K562 (cell line): ENCODE measurements at regions not wholly inside any gene's neighbourhood (a gene's known extent, or its start where the extent isn't known, plus 50 kb on each side); places are given as distances from the start of the nearest gene placed in this dataset.

Experiments
- ATAC-seq: fragments of 200-7000 bp; cut with Tn5 transposase; 3 replicates; pipeline ENCODE4 v1.9.1; 2020; ENCODE audit warnings: moderate library complexity
- BruUV-seq: library from RNA; stranded (reverse); fragments of 400-500 nt; replicated peaks from 2 replicates; lab custom pipeline; 2021; lab: Mats Ljungman, UMichigan
- CTCF ChIA-PET: fragments of 300-600 bp; formaldehyde crosslinking; extraction: SDS; loops from one replicate; lab custom pipeline; 2021; ENCODE audit warnings: low intra/inter-chr PET ratio; lab: Yijun Ruan, JAX
- POLR2A ChIA-PET: fragments of 300-600, 350-650 bp; sonication (Branson Sonifier 250); formaldehyde crosslinking; extraction: SDS; loops from one replicate; lab custom pipeline; 2021; ENCODE audit warnings: antibody characterized with exemption, inconsistent platforms; lab: Yijun Ruan, JAX
- DNase-seq, 4 experiments: peaks; one replicate each; pipeline versions ENCODE4 v3.0.0 to v3.0.0-alpha.2; 2011 to 2018; ENCODE audit warnings: low spot score in 3 of 4, mixed read lengths in 3 of 4; ENCODE audit errors: extremely low read depth in 1 of 4
- FAIRE-seq: peaks from 2 replicates; lab custom pipeline; 2011; peaks lifted over from hg19 to GRCh38; lab: Jason Lieb, UNC
- H2AFZ ChIP-seq: 2 replicates; pipeline ENCODE4 v1.6.0; 2011; ENCODE audit warnings: low read depth, low read length, control low read depth, inconsistent platforms
- H3K27ac ChIP-seq: fragments of 200-600 bp; 3 replicates; pipeline ENCODE4 v1.8.0; 2011; ENCODE audit warnings: low read depth, mild to moderate bottlenecking, control low read depth, inconsistent platforms, low read length, moderate library complexity, mixed read lengths; ENCODE audit errors: extremely low read depth
- H3K27me3 ChIP-seq, 2 experiments: fragments of 300-600 bp in 1 of 2; 2 replicates in 1 of 2; 3 replicates in 1 of 2; pipeline versions ENCODE4 v1.6.0 to v1.8.0; 2011; ENCODE audit warnings: inconsistent platforms in 2 of 2, low read length in 2 of 2, mild to moderate bottlenecking in 1 of 2, mixed read lengths in 1 of 2, moderate library complexity in 1 of 2; ENCODE audit not compliant: control insufficient read depth in 2 of 2, insufficient read depth in 2 of 2
- H3K36me3 ChIP-seq: fragments of 300-600 bp; 3 replicates; pipeline ENCODE4 v1.8.0; 2011; ENCODE audit warnings: mild to moderate bottlenecking, low read length, inconsistent platforms; ENCODE audit not compliant: control insufficient read depth, insufficient read depth
- H3K4me1 ChIP-seq, 2 experiments: fragments of 200-600 bp in 1 of 2; replicated peaks in 1 of 2; 2 replicates in 1 of 2; 3 replicates in 1 of 2; pipeline versions ENCODE4 v1.5.1 to v1.8.0; 2011; ENCODE audit warnings: inconsistent platforms in 2 of 2, low read length in 2 of 2, mild to moderate bottlenecking in 1 of 2, mixed read lengths in 1 of 2, moderate library complexity in 1 of 2; ENCODE audit not compliant: control insufficient read depth in 2 of 2, insufficient read depth in 2 of 2
- H3K4me2 ChIP-seq: 2 replicates; pipeline ENCODE4 v1.6.1; 2011; ENCODE audit warnings: low read length, control low read depth, inconsistent platforms, mixed read lengths; ENCODE audit not compliant: insufficient read depth
- H3K4me3 ChIP-seq: fragments of 200-600 bp; sonication (generic), shearing (Covaris generic); 2 replicates; pipeline ENCODE4 v1.5.1; 2016; ENCODE audit warnings: control low read depth, inconsistent platforms
- H3K79me2 ChIP-seq: fragments of 200-600 bp; 3 replicates; pipeline ENCODE4 v1.8.0; 2011; ENCODE audit warnings: low read length, inconsistent platforms; ENCODE audit not compliant: control insufficient read depth, insufficient read depth
- H3K9ac ChIP-seq, 2 experiments: 2 replicates each; pipeline versions ENCODE4 v1.6.0 to v1.6.1; 2011; ENCODE audit warnings: low read depth in 2 of 2, low read length in 2 of 2, control low read depth in 1 of 2, inconsistent platforms in 1 of 2, mild to moderate bottlenecking in 1 of 2, mixed read lengths in 1 of 2; ENCODE audit not compliant: insufficient read depth in 1 of 2
- H3K9me1 ChIP-seq: one replicate; pipeline ENCODE4 v1.6.0; 2011; ENCODE audit warnings: inconsistent platforms, mild to moderate bottlenecking, low read length, moderate library complexity; ENCODE audit not compliant: control insufficient read depth, insufficient read depth
- H3K9me3 ChIP-seq: replicated peaks from 2 replicates; pipeline ENCODE4 v1.5.1; 2011; ENCODE audit warnings: low read depth, low read length, inconsistent platforms; ENCODE audit not compliant: control insufficient read depth, insufficient read depth
- H4K20me1 ChIP-seq: replicated peaks from 2 replicates; pipeline ENCODE4 v1.6.1; 2011; ENCODE audit warnings: low read length, inconsistent platforms, mixed read lengths; ENCODE audit not compliant: control insufficient read depth, insufficient read depth
- C11orf30 ChIP-seq: fragments of 450-650 bp; IDR thresholded peaks from 2 replicates; pipeline ENCODE4 v1.6.1; 2016; ENCODE audit warnings: low read depth, mild to moderate bottlenecking
- CBFA2T2 ChIP-seq: fragments of 450-650 bp; conservative IDR thresholded peaks from 2 replicates; pipeline ENCODE4 v1.6.1; 2017; ENCODE audit warnings: mild to moderate bottlenecking
- CBFA2T3 ChIP-seq: fragments of 450-650 bp; IDR thresholded peaks from 2 replicates; pipeline ENCODE4 v1.6.1; 2017
- CTBP1 ChIP-seq: fragments of 450-650 bp; IDR thresholded peaks from 2 replicates; pipeline ENCODE4 v1.6.1; 2016; ENCODE audit warnings: borderline replicate concordance
- DPF2 ChIP-seq: fragments of 450-650 bp; IDR thresholded peaks from 2 replicates; pipeline ENCODE4 v1.6.1; 2016
- EWSR1 ChIP-seq: fragments of 450-650 bp; IDR thresholded peaks from 2 replicates; pipeline ENCODE4 v1.6.1; 2018; ENCODE audit warnings: borderline replicate concordance, mild to moderate bottlenecking, low read depth, moderate library complexity; ENCODE audit not compliant: partially characterized antibody
- HMG20A ChIP-seq: fragments of 450-650 bp; formaldehyde crosslinking; conservative IDR thresholded peaks from 2 replicates; pipeline ENCODE4 v1.4.0; 2020; ENCODE audit warnings: mild to moderate bottlenecking, mixed read lengths
- NFE2 ChIP-seq: IDR thresholded peaks from 2 replicates; pipeline ENCODE4 v1.6.1; 2014; ENCODE audit warnings: antibody characterized with exemption, low read depth
- SMARCA4 ChIP-seq: fragments of 450-650 bp; IDR thresholded peaks from 2 replicates; pipeline ENCODE4 v1.6.1; 2016
- ZBTB11 ChIP-seq, 3 experiments: fragments of 200-800 bp in 1 of 3; fragments of 250-450 bp in 1 of 3; fragments of 450-650 bp in 1 of 3; sonication (Bioruptor Pico) in 1 of 3; sonication (Bioruptor generic) in 1 of 3; formaldehyde crosslinking in 1 of 3; IDR thresholded peaks; 2 replicates each; pipeline versions ENCODE4 v1.6.1 to v1.8.0; 2016 to 2022; ENCODE audit warnings: mild to moderate bottlenecking in 2 of 3, missing genetic modification characterization in 2 of 3, missing compliant biosample characterization in 1 of 3, moderate library complexity in 1 of 3
- ZEB2 ChIP-seq: fragments of 450-650 bp; IDR thresholded peaks from 2 replicates; pipeline ENCODE4 v1.6.1; 2016
- ZNF740 ChIP-seq, 3 experiments: fragments of 200-800 bp in 1 of 3; sonication (Bioruptor generic) in 1 of 3; sonication (generic) in 1 of 3; formaldehyde crosslinking in 1 of 3; IDR thresholded peaks; 2 replicates each; pipeline versions ENCODE4 v1.6.1 to v1.8.0; 2016 to 2022; ENCODE audit warnings: mild to moderate bottlenecking in 2 of 3, missing compliant biosample characterization in 2 of 3, missing genetic modification characterization in 2 of 3, missing genetic modification reagents in 1 of 3
- ZSCAN32 ChIP-seq: fragments of 450-650 bp; formaldehyde crosslinking; IDR thresholded peaks from 2 replicates; pipeline ENCODE4 v1.4.0; 2020; ENCODE audit warnings: mild to moderate bottlenecking, moderate library complexity
- WGBS: fragments of 100-300 bp; shearing (Covaris generic); methylation state at CpG from one replicate; pipeline ENCODE4 v1.1.6; 2016; ENCODE audit warnings: low coverage, mixed read lengths; ENCODE audit not compliant: insufficient coverage; ENCODE audit errors: missing lambda C conversion rate; 5-methylcytosine and 5-hydroxymethylcytosine counted together
- in situ Hi-C: fragments of 300-500 bp; cut with MboI; formaldehyde crosslinking; loops from 4 replicates; pipeline ENCODE4 v1.15.0; 2018; ENCODE audit warnings: inconsistent platforms, mixed read lengths
- intact Hi-C: fragments of 100-400 bp; cut with micrococcal nuclease; formaldehyde crosslinking; loops from 2 replicates; pipeline ENCODE4 v1.14.2; 2022
- TF ChIP-seq, protein P1 (sequence below): fragments of 250-450 bp; sonication (Bioruptor Pico); IDR thresholded peaks from 2 replicates; pipeline ENCODE4 v1.8.0; 2022; ENCODE audit warnings: inconsistent platforms
- TF ChIP-seq, protein P2 (sequence below): fragments of 250-450 bp; sonication (Bioruptor Pico); IDR thresholded peaks from 2 replicates; pipeline ENCODE4 v1.8.0; 2021; ENCODE audit warnings: mild to moderate bottlenecking, moderate library complexity

DNA sequence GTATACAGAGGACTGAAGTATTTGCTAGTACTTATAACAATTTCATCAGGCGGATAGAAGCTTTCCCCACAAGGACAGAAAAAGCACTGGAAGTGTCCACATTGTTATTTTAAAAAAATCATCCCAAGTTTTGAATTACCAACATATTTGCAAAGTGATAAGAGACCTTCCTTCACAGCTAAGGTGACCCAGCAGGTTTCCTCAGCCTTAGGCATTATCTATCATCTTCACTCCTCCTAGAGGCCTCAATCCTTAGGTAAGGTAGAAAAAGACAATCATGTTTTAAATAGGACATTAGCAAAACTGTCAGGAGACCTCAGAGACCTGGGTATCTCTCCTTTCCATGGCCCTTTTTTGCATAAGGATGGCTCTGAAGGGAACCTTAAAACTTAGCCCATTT, 72.5 kb upstream of the CHD6 start:
- Histone ChIP-seq H3K9ac (peak overlapping the region in 1 of 2 experiments; percentile 1; a peak in 1 of 4 replicates), H3K4me2 (peak overlapping the region; percentile 20; the same call in 1 of the 2 replicates), H3K4me1 (peaks cover 20 to 39% of the 10 kb centered on the region in 2 experiments), H3K9me3 (no peaks in the 10 kb centered on the region), H3K27me3 (no peaks in the 10 kb centered on the region), H3K79me2 (peaks cover 5% of the 10 kb centered on the region; the same call in 1 of the 3 replicates), H3K9me1 (no peaks in the 10 kb centered on the region), H2AFZ (peak overlapping the region; percentile 54; the same call in 1 of the 2 replicates), H3K36me3 (no peaks in the 10 kb centered on the region), H3K4me3 (no peak overlapping the region), H3K27ac (peak overlapping the region; percentile 31; the same call in 2 of the 3 replicates), H4K20me1 (no peaks in the 10 kb centered on the region)
- BruUV-seq: no TSS peak
- ATAC-seq (peak; percentile 6; the same call in 1 of the 3 replicates), FAIRE-seq (peak; percentile 64), DNase-seq (peak in 1 of 4 experiments; percentile 63)
- ChIA-PET CTCF (no interaction called here), POLR2A (interaction anchor here (0.7 to 0.9 kb wide), 2 partner anchors 20 to 25 kb away, joined by 3 to 6 read pairs; no protein-coding TSS in a partner anchor)
- WGBS: 20% methylated on average over 1 of the region's 1 CpG
- intact Hi-C loops: loop anchor here (5.0 kb wide), 1 partner anchor 73 kb away; the partner anchor contains the start of gene CHD6
- in situ Hi-C loops: no loop called here
- 0 out of 6 replicates have a peak, but pooled peaks of 1 of the 3 experiments have one; percentile 16 for TF ChIP-seq ZBTB11 (CRISPR knock-in tag; IDR thresholded peaks at IDR 0.05)
- TF ChIP-seq SMARCA4: peak; percentile 37; the same call in 1 of the 2 replicates
- peak; percentile 17; the same call in 1 of the 2 replicates for TF ChIP-seq CBFA2T2
- peak; percentile 36; the same call in 1 of the 2 replicates for TF ChIP-seq C11orf30
- no peak for TF ChIP-seq ZNF740 (CRISPR knock-in tag; IDR thresholded peaks at IDR 0.05)
- TF ChIP-seq ZNF740 (tag; IDR thresholded peaks at IDR 0.05): no peak
- TF ChIP-seq EWSR1: no peak
- TF ChIP-seq ZSCAN32 (CRISPR knock-in tag): no peak
- TF ChIP-seq HMG20A (CRISPR knock-in tag): no peak
- TF ChIP-seq CTBP1: 0 out of 2 replicates have a peak, but pooled peaks have one; percentile 29
- TF ChIP-seq DPF2: peak; percentile 54
- TF ChIP-seq, protein P1, sequence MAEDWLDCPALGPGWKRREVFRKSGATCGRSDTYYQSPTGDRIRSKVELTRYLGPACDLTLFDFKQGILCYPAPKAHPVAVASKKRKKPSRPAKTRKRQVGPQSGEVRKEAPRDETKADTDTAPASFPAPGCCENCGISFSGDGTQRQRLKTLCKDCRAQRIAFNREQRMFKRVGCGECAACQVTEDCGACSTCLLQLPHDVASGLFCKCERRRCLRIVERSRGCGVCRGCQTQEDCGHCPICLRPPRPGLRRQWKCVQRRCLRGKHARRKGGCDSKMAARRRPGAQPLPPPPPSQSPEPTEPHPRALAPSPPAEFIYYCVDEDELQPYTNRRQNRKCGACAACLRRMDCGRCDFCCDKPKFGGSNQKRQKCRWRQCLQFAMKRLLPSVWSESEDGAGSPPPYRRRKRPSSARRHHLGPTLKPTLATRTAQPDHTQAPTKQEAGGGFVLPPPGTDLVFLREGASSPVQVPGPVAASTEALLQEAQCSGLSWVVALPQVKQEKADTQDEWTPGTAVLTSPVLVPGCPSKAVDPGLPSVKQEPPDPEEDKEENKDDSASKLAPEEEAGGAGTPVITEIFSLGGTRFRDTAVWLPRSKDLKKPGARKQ (CRISPR knock-in tag): no peak
- peak; percentile 48 for TF ChIP-seq CBFA2T3
- TF ChIP-seq ZEB2: peak; percentile 70
- peak; percentile 54; the same call in 1 of the 2 replicates for TF ChIP-seq NFE2
- TF ChIP-seq, protein P2, sequence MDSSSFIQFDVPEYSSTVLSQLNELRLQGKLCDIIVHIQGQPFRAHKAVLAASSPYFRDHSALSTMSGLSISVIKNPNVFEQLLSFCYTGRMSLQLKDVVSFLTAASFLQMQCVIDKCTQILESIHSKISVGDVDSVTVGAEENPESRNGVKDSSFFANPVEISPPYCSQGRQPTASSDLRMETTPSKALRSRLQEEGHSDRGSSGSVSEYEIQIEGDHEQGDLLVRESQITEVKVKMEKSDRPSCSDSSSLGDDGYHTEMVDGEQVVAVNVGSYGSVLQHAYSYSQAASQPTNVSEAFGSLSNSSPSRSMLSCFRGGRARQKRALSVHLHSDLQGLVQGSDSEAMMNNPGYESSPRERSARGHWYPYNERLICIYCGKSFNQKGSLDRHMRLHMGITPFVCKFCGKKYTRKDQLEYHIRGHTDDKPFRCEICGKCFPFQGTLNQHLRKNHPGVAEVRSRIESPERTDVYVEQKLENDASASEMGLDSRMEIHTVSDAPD: no peak
